Karpas-422 (cell line): ENCODE measurements at regions not wholly inside any gene's neighbourhood (a gene's known extent, or its start where the extent isn't known, plus 50 kb on each side); places are given as distances from the start of the nearest gene placed in this dataset.

ENCODE experiments used
- DNase-seq: peaks from one replicate; pipeline ENCODE4 v3.0.0-alpha.2; 2015
- H2AFZ ChIP-seq: fragments of 200-600 bp; sonication (generic); 2 replicates; pipeline ENCODE4 v1.6.1; 2014; ENCODE audit warnings: antibody characterized with exemption, low read length, mixed read lengths
- H3K27ac ChIP-seq: fragments of 200-600 bp; sonication (generic); 2 replicates; pipeline ENCODE4 v1.5.1; 2014; ENCODE audit warnings: mild to moderate bottlenecking, low read length, moderate library complexity
- H3K27me3 ChIP-seq: fragments of 200-600 bp; sonication (generic); 2 replicates; pipeline ENCODE4 v1.6.1; 2014; ENCODE audit warnings: low read length, mixed read lengths
- H3K36me3 ChIP-seq: fragments of 200-600 bp; sonication (generic); 2 replicates; pipeline ENCODE4 v1.6.1; 2014; ENCODE audit warnings: low read length, mixed read lengths; ENCODE audit not compliant: insufficient read depth
- H3K4me1 ChIP-seq: fragments of 200-600 bp; sonication (generic); 2 replicates; pipeline ENCODE4 v1.6.1; 2014; ENCODE audit warnings: mild to moderate bottlenecking, low read length, mixed read lengths
- H3K4me2 ChIP-seq: fragments of 200-600 bp; sonication (generic); 2 replicates; pipeline ENCODE4 v1.6.1; 2014; ENCODE audit warnings: low read length, low read depth, mild to moderate bottlenecking; ENCODE audit not compliant: poor library complexity, severe bottlenecking
- H3K4me3 ChIP-seq: fragments of 200-600 bp; sonication (generic); 2 replicates; pipeline ENCODE4 v1.5.1; 2014; ENCODE audit warnings: mild to moderate bottlenecking, antibody characterized with exemption, low read length, mixed read lengths
- H3K79me2 ChIP-seq: fragments of 200-600 bp; sonication (generic); 2 replicates; pipeline ENCODE4 v1.6.1; 2014; ENCODE audit warnings: mild to moderate bottlenecking, low read length, mixed read lengths
- H3K9ac ChIP-seq: fragments of 200-600 bp; sonication (generic); 2 replicates; pipeline ENCODE4 v1.6.0; 2014; ENCODE audit warnings: low read length
- H3K9me2 ChIP-seq: fragments of 200-600 bp; sonication (generic), shearing (Covaris generic); replicated peaks from 2 replicates; pipeline ENCODE4 v1.6.0; 2014; ENCODE audit warnings: mild to moderate bottlenecking, low read length, moderate library complexity; ENCODE audit not compliant: insufficient read depth
- H3K9me3 ChIP-seq: fragments of 300-700, 200-600 bp; sonication (generic); 2 replicates; pipeline ENCODE4 v1.6.1; 2014; ENCODE audit warnings: low read length, mixed read lengths
- H4K20me1 ChIP-seq: fragments of 200-600 bp; sonication (generic); 2 replicates; pipeline ENCODE4 v1.6.1; 2014; ENCODE audit warnings: mild to moderate bottlenecking, antibody characterized with exemption, low read length, low read depth; ENCODE audit not compliant: insufficient read depth

DNA sequence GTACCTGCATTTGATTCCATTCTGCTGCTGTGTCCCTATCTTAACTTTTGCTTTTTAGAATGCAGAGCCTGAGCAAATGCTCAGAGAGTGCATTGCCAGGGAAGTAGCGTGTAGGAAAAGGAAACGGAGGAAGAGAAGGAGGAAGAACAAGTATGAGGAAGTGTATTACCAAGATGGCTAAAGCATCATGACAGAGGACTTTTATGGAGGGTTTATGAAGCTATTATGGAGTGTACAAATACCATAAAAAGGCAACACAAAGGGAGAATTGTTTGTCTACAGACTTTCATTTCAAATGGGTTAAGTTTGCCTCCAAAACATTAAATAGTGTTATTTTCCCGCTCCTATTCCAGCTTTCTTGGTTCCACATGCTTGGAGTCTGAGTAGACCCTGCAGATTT lies 1899.8 kb upstream of the NUDT12 start:
- Histone ChIP-seq H3K27ac (no peak overlapping the region), H2AFZ (no peak overlapping the region), H3K36me3 (no peaks in the 10 kb centered on the region), H3K9me2 (no peaks in the 10 kb centered on the region), H3K4me2 (no peak overlapping the region), H3K9me3 (peaks cover 28% of the 10 kb centered on the region), H3K27me3 (no peaks in the 10 kb centered on the region), H3K4me3 (no peak overlapping the region), H3K79me2 (no peaks in the 10 kb centered on the region), H3K4me1 (no peaks in the 10 kb centered on the region), H4K20me1 (no peaks in the 10 kb centered on the region), H3K9ac (no peak overlapping the region)
- no peak for DNase-seq

DNA sequence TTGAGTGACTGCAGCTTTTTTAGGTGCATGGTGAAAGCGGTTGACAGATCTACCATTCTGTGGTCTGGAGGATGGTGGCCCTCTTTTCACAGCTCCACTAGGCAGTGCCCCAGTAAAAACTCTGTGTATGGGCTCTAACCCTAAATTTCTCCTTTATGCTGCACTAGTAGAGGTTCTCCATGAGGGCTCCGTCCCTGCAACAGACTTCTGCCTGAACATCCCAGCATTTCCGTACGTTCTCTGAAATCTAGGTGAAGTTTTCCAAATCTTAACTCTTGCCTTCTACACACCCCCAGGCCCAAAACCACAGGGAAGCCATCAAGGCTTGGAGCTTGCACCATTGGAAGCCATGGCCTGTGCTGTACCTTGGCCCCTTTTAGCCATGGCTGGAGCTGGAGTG lies 1898.1 kb upstream of the NUDT12 start:
- H3K36me3 ChIP-seq, result no peaks in the 10 kb centered on the region
- no peaks in the 10 kb centered on the region for H3K27me3 ChIP-seq
- H4K20me1 ChIP-seq, result no peaks in the 10 kb centered on the region
- H3K9ac ChIP-seq, result no peak overlapping the region
- no peaks in the 10 kb centered on the region for H3K9me2 ChIP-seq
- no peak overlapping the region for H3K4me3 ChIP-seq
- H3K9me3 ChIP-seq, result peaks cover 28% of the 10 kb centered on the region
- H3K4me1 ChIP-seq, result no peaks in the 10 kb centered on the region
- H2AFZ ChIP-seq, result no peak overlapping the region
- no peak overlapping the region for H3K4me2 ChIP-seq
- no peak overlapping the region for H3K27ac ChIP-seq
- DNase-seq, result no peak
- H3K79me2 ChIP-seq, result no peaks in the 10 kb centered on the region

DNA sequence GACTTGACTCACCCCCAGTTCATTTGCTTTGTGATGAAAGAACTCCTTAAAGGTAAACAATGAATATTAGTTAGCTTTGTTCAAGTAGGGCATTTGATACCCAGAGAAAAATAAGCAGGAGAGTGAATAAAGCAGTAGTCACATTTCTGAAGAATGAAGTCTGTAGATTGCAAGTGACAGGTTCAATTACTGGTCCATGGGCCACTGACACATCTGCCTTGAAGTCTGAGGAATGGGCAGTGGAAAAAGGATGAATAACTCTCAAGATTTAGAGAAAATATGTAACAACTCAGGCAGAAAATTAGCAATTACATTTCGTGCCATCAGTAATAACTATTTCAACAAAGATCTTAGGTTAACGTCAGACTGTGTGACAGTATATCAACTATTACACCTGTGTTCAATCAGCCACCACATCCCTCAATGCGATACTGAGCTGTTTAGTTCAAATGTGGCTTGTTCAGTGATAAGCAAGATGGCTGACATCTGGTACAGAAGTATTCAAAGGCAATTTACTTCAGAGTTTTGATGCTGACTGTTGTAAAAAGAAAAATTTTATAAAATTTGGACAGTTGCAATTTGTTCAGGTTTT lies 1890.7 kb upstream of the NUDT12 start:
- no peaks in the 10 kb centered on the region for H3K4me1 ChIP-seq
- H3K4me2 ChIP-seq, result no peak overlapping the region
- H3K9me2 ChIP-seq, result no peaks in the 10 kb centered on the region
- H3K9ac ChIP-seq, result no peak overlapping the region
- H3K79me2 ChIP-seq, result no peaks in the 10 kb centered on the region
- no peak overlapping the region for H2AFZ ChIP-seq
- no peak for DNase-seq
- H3K4me3 ChIP-seq, result no peak overlapping the region
- H3K27ac ChIP-seq, result no peak overlapping the region
- no peaks in the 10 kb centered on the region for H3K36me3 ChIP-seq
- H3K9me3 ChIP-seq, result peaks cover 13% of the 10 kb centered on the region
- H3K27me3 ChIP-seq, result no peaks in the 10 kb centered on the region
- H4K20me1 ChIP-seq, result no peaks in the 10 kb centered on the region

DNA sequence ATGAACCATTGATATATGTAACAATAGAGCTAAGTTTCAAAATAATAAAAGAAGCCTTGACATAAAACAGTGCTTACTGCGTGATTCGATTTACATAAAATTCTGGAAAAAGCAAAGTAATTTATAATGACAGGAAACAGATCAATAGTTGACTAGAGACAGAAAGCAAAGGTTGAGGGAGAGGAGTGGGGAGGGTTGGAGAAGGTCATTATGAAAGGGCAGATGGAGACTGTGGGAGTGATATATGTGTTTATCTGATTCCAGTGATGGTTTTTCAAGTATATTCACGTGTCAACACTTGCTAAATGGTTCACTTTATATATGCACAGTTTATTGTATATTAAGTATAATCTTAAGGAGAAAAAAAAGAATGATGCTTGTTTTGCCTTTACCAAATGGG lies 1885.7 kb upstream of the NUDT12 start:
- Histone ChIP-seq H3K4me1 (no peaks in the 10 kb centered on the region), H3K4me3 (no peak overlapping the region), H3K27me3 (no peaks in the 10 kb centered on the region), H3K36me3 (no peaks in the 10 kb centered on the region), H3K9ac (no peak overlapping the region), H3K4me2 (no peak overlapping the region), H4K20me1 (no peaks in the 10 kb centered on the region), H3K9me2 (no peaks in the 10 kb centered on the region), H2AFZ (no peak overlapping the region), H3K79me2 (no peaks in the 10 kb centered on the region), H3K9me3 (peaks cover 7% of the 10 kb centered on the region), H3K27ac (no peak overlapping the region)
- no peak for DNase-seq

DNA sequence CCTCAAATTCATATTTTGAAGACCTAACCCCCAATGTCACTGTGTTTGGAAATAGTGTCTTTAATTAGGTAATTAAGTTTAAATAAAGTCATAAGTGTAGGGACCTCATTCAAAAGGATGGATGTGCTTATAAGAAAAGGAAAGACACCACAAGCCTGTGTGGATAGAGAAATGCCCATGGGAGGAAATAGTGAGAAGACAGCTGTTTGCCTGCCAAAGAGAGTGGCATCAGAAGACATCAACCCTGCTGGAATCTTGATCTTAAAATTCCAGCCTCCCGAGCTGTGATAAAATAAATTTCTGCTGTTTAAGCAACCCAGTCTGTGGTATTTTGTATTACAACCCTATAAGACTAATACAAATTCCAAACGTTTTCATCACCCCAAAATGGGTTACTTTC lies 1867.9 kb upstream of the NUDT12 start:
- Histone ChIP-seq H2AFZ (no peak overlapping the region), H3K4me3 (no peak overlapping the region), H3K9me3 (peaks cover 30% of the 10 kb centered on the region), H3K27ac (no peak overlapping the region), H3K4me2 (no peak overlapping the region), H3K36me3 (no peaks in the 10 kb centered on the region), H3K79me2 (no peaks in the 10 kb centered on the region), H3K9me2 (no peaks in the 10 kb centered on the region), H4K20me1 (no peaks in the 10 kb centered on the region), H3K9ac (no peak overlapping the region), H3K4me1 (no peaks in the 10 kb centered on the region), H3K27me3 (no peaks in the 10 kb centered on the region)
- DNase-seq, result no peak

DNA sequence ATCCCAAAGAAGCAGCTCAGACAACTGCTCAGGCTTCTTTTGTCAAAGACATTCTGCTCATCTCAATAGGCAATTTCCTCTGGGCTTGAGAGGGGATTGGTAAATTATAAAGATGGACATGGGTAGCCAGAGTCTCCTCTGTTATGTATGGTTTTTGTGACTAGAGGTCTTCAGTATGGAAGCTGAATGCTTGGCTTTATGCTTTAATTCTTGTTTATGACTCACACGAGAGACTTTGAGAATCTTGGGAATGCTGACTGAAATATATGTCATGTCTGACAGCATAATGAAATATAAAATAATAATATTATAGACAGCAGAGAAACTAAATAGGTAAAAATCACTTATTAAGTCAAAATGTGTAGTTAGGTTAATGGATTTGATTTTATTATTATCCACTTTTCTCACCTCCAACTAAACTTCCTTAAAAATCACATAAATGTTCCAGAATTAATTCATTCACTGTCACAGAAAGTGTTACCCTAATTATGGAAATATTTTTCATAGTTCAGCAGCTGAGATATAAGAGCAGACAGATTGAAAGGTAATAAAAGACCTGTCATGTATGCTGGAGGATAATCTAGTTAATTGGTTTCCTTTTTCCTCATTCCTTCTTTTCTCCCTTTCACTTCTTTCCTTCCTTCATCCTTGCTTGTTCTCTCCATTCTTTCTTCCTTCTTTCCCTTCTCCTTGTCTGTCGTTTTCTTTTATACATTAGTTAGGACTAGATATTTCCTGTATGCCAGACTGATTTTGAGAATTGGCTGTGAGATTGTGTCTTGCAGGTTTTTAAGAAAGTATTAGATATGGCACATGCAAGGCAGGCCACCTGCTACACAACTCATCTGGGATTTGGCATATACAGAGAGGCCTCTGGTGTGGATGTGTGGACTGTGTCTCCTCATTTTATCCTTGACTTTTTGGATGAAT lies 1866.1 kb upstream of the NUDT12 start:
- Histone ChIP-seq H3K36me3 (no peaks in the 10 kb centered on the region), H3K4me1 (no peaks in the 10 kb centered on the region), H3K9me2 (no peaks in the 10 kb centered on the region), H3K27ac (no peak overlapping the region), H3K4me2 (no peak overlapping the region), H3K27me3 (no peaks in the 10 kb centered on the region), H3K9ac (no peak overlapping the region), H3K79me2 (no peaks in the 10 kb centered on the region), H2AFZ (no peak overlapping the region), H4K20me1 (no peaks in the 10 kb centered on the region), H3K9me3 (peaks cover 43% of the 10 kb centered on the region), H3K4me3 (no peak overlapping the region)
- DNase-seq, result no peak

DNA sequence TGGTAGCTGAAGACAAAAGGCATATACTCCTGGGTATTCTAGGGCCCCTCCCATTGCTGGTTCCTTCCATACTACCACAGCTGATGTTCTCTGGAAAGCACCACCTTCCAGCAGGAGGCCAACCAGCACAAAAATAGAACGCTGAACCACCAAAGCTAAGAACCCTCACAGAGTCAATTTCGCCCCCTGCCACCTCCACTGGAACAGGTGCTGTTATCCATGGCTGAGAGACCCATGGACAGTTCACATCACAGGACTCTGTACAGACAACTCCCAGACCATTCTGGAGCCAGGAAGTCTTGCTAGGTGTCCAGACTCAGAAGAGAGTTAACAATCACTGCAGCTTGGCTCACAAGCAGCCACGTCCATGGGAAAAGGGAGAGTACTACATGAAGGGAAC lies 1851.5 kb upstream of the NUDT12 start:
- no peaks in the 10 kb centered on the region for H3K9me2 ChIP-seq
- H3K27ac ChIP-seq, result no peak overlapping the region
- H2AFZ ChIP-seq, result no peak overlapping the region

DNA sequence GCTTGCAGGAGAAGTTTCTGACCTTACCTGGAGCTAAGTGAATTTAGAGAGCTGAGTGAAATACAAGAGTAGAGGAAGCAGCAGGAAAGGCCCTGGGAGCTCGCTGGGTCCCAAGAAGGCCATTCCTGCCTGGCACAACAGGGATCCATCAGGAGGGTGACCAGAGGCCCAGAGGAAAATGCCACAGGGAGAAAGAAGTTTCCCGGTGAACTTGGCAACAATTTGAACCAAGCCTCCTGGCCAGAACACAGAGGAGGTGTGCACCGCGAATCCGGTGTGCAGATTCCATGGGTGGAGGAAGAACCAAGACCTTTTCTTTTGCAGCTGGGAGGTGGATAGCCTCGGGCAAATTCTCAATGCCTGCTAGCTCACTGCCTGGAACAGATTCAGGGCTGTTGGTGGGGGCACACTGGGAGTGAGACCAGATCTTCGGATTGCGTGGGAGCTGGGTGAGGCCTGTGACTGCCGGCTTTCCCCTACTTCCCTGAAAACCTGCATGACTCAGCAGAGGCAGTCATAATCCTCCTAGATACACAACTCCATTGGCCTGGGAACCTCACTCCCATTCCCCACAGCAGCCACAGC lies 1850.9 kb upstream of the NUDT12 start:
- Histone ChIP-seq H3K79me2 (no peaks in the 10 kb centered on the region), H2AFZ (no peak overlapping the region), H3K36me3 (no peaks in the 10 kb centered on the region), H3K9me2 (no peaks in the 10 kb centered on the region), H3K4me1 (no peaks in the 10 kb centered on the region), H3K4me2 (no peak overlapping the region), H3K4me3 (no peak overlapping the region), H3K27me3 (no peaks in the 10 kb centered on the region), H3K9ac (no peak overlapping the region), H3K27ac (no peak overlapping the region), H3K9me3 (peaks cover 10% of the 10 kb centered on the region; the same call in 1 of the 2 replicates), H4K20me1 (no peaks in the 10 kb centered on the region)
- no peak for DNase-seq

More for the DNA sequence above, 1851.5 kb upstream of the NUDT12 start:
- no peak overlapping the region for H3K9ac ChIP-seq
- H3K27me3 ChIP-seq, result no peaks in the 10 kb centered on the region
- no peak overlapping the region for H3K4me2 ChIP-seq
- no peaks in the 10 kb centered on the region for H4K20me1 ChIP-seq
- no peaks in the 10 kb centered on the region for H3K79me2 ChIP-seq
- no peak overlapping the region for H3K4me3 ChIP-seq
- DNase-seq, result no peak
- H3K9me3 ChIP-seq, result peaks cover 6% of the 10 kb centered on the region; the same call in 1 of the 2 replicates
- no peaks in the 10 kb centered on the region for H3K4me1 ChIP-seq
- H3K36me3 ChIP-seq, result no peaks in the 10 kb centered on the region
